Activated T-helper 2 cell treated with anti-CD3 and anti-CD28 coated beads, Interferon-gamma antibody, Interleukin-2, Interleukin-4, amounts not matched to agents 10 μg/mL and 5 μg/mL and 100 μg/mL, durations not matched to agents 14 hours and 24 hours and 36 hours (primary cell): ENCODE measurements at regions not wholly inside any gene's neighbourhood (a gene's known extent, or its start where the extent isn't known, plus 50 kb on each side); places are given as distances from the start of the nearest gene placed in this dataset.

Experiments
- DNase-seq: peaks from one replicate; pipeline ENCODE4 v3.0.0; 2021; ENCODE audit warnings: low spot score
- H3K27ac Mint-ChIP-seq: one replicate; pipeline ENCODE4 v1.8.0; 2021; ENCODE audit warnings: mixed read lengths
- H3K27me3 Mint-ChIP-seq: one replicate; pipeline ENCODE4 v1.8.0; 2021; ENCODE audit warnings: low read depth, mixed read lengths
- H3K36me3 Mint-ChIP-seq: one replicate; pipeline ENCODE4 v1.8.0; 2021; ENCODE audit warnings: low read depth, mixed read lengths
- H3K4me1 Mint-ChIP-seq: one replicate; pipeline ENCODE4 v1.8.0; 2021; ENCODE audit warnings: low read depth, mixed read lengths
- H3K4me3 Mint-ChIP-seq: one replicate; pipeline ENCODE4 v1.8.0; 2021; ENCODE audit warnings: low read depth, mild to moderate bottlenecking, moderate library complexity, mixed read lengths
- H3K9me3 Mint-ChIP-seq: one replicate; pipeline ENCODE4 v1.8.0; 2021; ENCODE audit warnings: mixed read lengths
- intact Hi-C: fragments of 100-400 bp; cut with micrococcal nuclease; formaldehyde crosslinking; loops from one replicate; pipeline ENCODE4 v1.15.1; 2023

DNA sequence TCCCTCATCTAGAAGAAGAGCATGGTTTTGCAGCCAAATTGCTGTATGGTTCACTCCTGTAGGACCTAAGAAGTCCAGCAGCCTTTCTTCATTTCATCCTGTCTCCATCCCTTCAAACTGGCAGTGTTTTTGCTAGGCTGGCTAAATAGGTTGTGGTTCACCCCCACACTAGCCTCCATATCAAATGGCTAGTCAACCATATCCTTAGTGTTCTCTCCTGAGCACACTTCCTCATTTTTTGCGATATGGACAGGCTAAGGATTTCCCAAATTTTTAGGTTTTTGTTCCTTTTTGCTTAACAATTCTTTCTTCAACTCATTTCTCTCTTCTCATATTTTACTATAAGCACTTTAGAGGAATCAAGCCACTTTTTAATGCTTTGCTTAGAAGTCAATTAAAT lies 98.8 kb upstream of the NOCT start:
- no peak for DNase-seq
- H3K9me3 Mint-ChIP-seq: no peaks in the 10 kb centered on the region
- H3K36me3 Mint-ChIP-seq: no peaks in the 10 kb centered on the region
- intact Hi-C loops: no loop called here
- H3K27ac Mint-ChIP-seq: no peak overlapping the region
- H3K4me1 Mint-ChIP-seq: peaks cover 1% of the 10 kb centered on the region
- H3K4me3 Mint-ChIP-seq: no peak overlapping the region
- peaks cover 14% of the 10 kb centered on the region for H3K27me3 Mint-ChIP-seq

DNA sequence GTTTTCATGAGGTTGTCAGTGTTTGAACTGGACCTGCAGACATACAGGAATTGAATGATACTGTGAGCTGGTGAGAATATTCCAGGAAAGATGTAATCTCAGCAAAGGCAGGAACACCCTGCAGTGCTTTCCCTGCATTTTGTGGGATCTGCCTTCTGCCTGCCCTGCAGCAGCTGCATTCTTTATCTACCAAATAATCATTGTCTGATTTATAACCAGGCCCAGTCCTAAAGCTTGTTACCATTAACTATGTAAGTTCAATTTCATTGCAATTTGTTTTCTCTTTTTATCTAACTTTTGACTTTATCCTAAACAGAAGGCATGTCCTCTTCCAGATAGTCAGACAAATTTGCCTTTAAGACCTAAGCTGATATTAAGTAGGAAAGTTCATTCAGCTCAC lies 99.8 kb upstream of the NOCT start:
- intact Hi-C loops: no loop called here
- no peaks in the 10 kb centered on the region for H3K9me3 Mint-ChIP-seq
- no peak for DNase-seq
- H3K27ac Mint-ChIP-seq: no peak overlapping the region
- H3K36me3 Mint-ChIP-seq: no peaks in the 10 kb centered on the region
- peaks cover 1% of the 10 kb centered on the region for H3K4me1 Mint-ChIP-seq
- no peak overlapping the region for H3K4me3 Mint-ChIP-seq
- peaks cover 13% of the 10 kb centered on the region for H3K27me3 Mint-ChIP-seq

DNA sequence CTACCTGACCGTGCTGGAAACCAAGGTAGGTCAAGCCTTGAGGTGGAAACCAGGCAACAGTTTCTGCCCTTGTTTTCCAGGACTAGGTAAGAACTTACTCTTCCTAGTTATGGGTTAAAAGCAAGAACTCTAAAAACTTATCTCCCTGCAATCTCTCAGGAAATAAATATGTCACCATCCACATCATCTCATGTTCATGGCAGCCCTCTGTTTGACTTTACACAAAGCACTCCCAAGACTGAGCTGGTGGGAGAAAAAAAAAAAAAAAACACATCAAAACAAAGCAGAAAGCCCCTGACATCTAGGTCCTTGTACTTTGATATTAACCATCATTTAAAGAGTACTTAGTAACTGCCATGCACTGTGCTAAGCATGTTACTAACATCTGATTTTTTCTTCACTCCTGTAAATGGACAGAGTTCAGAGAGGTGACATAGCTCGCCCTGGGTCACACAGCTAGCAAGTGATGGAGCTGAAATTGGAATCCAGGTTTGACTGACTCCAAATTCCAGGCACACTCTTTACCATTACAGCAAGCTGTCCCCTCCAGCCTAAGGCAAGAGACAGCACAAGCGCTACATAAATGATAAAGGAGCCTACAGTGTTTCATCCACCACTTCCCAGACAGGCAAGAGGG lies 102.8 kb upstream of the NOCT start:
- no peaks in the 10 kb centered on the region for H3K36me3 Mint-ChIP-seq
- no peaks in the 10 kb centered on the region for H3K9me3 Mint-ChIP-seq
- H3K27me3 Mint-ChIP-seq: peaks cover 3% of the 10 kb centered on the region
- DNase-seq: no peak
- no peaks in the 10 kb centered on the region for H3K4me1 Mint-ChIP-seq
- no peak overlapping the region for H3K4me3 Mint-ChIP-seq
- intact Hi-C loops: no loop called here
- no peak overlapping the region for H3K27ac Mint-ChIP-seq

DNA sequence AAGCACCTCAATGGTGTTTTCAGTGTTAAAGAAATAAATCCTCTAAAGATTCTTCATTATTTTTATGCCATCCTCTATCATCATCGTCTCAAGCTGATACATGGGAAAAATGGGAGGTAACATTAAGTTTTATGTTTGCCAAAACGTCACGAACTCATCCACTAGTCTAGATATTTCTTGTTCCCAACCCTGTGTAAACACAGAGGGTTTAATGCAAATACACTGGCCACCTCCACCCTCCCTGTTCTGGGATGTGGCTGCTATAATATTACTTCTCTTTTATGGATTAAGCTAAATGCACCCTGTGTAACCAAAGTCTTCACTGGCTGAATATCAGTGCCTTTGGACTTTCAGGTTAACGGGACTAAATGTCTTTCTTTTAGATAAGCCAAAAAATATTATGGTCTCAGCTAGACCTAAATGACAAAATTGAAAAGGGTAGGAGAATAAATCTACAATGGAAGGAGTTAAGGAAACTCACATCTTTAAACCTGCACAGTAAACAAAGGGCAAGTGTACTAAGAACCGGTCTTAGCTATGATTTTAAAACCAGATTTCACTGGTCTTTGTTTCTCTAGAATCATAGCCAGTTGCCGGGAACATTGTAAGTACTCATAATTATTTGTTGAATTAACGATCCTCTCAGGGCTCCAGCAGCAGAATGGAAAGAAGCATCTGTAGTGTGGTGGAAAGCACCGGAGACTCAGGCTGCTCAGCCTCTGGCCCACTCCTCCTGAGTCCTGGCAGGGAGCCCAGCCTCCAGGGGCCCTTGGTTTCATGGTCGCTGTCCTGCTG lies 103.5 kb upstream of the NOCT start:
- intact Hi-C loops: no loop called here
- DNase-seq: no peak
- no peak overlapping the region for H3K4me3 Mint-ChIP-seq

DNA sequence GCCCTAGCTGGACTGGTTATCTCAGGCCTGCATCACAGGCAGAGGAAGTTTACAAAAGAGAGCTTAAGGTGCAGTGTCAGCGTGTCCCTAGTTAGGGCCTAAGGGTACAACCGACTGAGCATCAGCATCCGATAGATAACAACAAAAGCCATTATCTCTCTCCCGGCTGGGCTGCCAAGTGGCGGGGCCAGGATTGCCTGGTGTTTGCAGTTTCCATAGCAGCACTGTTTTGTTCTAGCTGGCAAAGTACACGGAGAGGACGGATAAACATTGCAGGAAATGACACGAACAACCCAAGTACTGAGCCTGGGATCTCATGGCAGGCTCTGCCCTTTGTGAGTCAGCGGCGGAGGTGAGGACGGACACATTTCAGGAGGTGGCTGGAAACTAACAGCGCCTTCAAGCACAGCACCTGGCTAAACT lies 104.7 kb upstream of the NOCT start:
- DNase-seq: no peak
- intact Hi-C loops: no loop called here
- Mint-ChIP-seq H3K4me1 (no peaks in the 10 kb centered on the region), H3K36me3 (no peaks in the 10 kb centered on the region), H3K4me3 (no peak overlapping the region), H3K9me3 (no peaks in the 10 kb centered on the region), H3K27ac (no peak overlapping the region), H3K27me3 (peaks cover 3% of the 10 kb centered on the region)

More for the DNA sequence above, 103.5 kb upstream of the NOCT start:
- H3K4me1 Mint-ChIP-seq: no peaks in the 10 kb centered on the region
- no peaks in the 10 kb centered on the region for H3K9me3 Mint-ChIP-seq
- H3K27me3 Mint-ChIP-seq: peaks cover 3% of the 10 kb centered on the region
- H3K36me3 Mint-ChIP-seq: no peaks in the 10 kb centered on the region
- H3K27ac Mint-ChIP-seq: no peak overlapping the region

DNA sequence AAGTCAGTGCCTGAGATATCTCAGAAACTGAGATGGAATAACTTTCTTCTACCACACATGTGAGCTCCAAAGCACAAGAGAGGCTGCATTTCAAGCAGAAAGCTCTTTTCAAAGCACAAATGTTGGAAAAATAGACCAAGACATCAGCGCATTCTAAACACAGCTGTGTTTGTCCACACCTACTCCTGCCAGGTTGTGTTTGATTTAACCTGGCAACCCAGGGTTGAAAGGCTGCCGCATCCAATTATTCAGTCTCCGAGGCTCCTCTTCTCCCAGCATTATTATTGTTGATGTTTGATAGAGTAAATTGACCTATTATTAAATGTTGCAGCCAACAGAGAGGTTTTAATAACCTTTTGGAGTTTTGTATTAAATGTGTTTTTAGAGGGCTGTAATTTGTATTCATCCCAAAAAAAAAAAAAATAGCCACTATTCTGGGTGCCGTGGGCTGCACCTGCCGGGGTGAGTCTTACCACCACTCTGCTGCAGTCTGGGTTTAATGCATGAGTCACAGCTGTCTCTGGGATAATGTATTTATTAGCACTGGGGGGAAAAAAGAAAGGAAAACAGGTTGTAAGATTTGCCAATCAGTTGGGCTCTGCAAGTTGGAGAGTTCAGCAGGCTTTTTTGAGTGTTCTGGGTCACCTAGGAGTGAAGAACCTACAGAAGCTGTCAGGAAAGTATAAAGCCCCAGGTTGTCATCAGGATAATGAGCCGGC lies 105.2 kb upstream of the NOCT start:
- Mint-ChIP-seq H3K27me3 (peaks cover 3% of the 10 kb centered on the region), H3K9me3 (no peaks in the 10 kb centered on the region), H3K4me1 (no peaks in the 10 kb centered on the region), H3K27ac (no peak overlapping the region), H3K36me3 (no peaks in the 10 kb centered on the region), H3K4me3 (no peak overlapping the region)
- intact Hi-C loops: no loop called here
- no peak for DNase-seq

DNA sequence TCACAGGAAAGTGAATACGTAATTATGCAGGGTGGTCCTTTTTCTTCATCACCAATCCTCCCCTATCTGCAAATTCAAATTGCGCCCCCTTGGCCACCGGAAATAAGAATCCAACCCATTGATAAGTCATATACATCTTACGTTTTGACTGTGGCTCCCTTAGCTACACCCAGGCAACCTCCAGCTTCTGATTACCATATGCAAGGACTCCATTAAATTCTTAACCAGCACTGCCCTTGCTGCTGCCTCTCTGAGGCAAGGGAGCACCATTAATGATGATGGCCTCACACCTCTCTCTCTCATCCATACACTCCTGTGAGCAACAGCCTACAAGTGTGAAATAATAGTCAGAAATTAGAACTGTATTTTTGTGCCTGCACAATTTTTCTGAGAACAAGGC lies 106.0 kb upstream of the NOCT start:
- intact Hi-C loops: no loop called here
- Mint-ChIP-seq H3K36me3 (no peaks in the 10 kb centered on the region), H3K4me3 (no peak overlapping the region), H3K4me1 (no peaks in the 10 kb centered on the region), H3K27ac (no peak overlapping the region), H3K27me3 (peaks cover 4% of the 10 kb centered on the region), H3K9me3 (no peaks in the 10 kb centered on the region)
- no peak for DNase-seq

DNA sequence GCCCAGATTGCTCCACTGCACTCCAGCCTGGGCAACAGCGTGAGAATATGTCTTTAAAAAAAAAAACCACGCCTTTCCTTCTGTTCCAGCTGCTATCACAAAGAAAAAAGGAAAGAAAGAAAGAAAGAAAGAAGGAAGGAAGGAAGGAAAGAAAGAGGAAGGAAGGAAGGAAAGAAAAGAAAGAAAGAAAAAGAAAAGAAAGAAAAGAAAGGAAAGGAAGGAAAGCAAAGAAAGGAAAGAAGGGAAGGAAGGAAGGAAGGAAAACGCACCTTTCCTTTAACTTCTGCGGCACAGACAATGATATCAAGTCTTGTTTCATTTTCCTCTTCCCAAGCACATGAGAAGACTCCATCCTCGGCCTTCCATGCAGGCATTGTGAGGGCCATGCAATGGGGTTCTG lies 107.4 kb upstream of the NOCT start:
- Mint-ChIP-seq H3K36me3 (no peaks in the 10 kb centered on the region), H3K27me3 (peaks cover 4% of the 10 kb centered on the region), H3K4me3 (no peak overlapping the region), H3K4me1 (no peaks in the 10 kb centered on the region), H3K27ac (no peak overlapping the region), H3K9me3 (no peaks in the 10 kb centered on the region)
- intact Hi-C loops: no loop called here
- DNase-seq: no peak

DNA sequence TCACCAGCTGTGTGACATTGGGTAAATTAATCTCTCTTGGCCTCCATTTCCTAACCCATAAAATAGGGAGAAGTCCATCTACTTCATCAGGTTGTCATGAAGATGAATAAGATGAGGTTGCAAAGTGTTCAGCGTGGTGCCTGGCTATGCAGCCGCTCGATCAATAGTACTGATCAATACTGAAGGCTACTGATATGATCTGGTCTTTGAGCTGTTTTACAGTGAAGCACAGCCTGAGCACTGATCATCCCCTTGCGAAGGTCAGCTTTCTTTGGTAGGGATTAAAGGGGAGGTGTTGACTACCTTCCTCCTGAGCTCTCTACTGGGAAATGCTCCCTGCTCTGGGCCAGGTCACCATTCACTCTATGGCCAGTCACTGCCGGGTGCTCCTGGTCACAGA lies 108.4 kb upstream of the NOCT start:
- Mint-ChIP-seq H3K4me3 (no peak overlapping the region), H3K4me1 (no peaks in the 10 kb centered on the region), H3K27me3 (peaks cover 4% of the 10 kb centered on the region), H3K9me3 (no peaks in the 10 kb centered on the region), H3K27ac (no peak overlapping the region), H3K36me3 (no peaks in the 10 kb centered on the region)
- intact Hi-C loops: no loop called here
- DNase-seq: no peak

DNA sequence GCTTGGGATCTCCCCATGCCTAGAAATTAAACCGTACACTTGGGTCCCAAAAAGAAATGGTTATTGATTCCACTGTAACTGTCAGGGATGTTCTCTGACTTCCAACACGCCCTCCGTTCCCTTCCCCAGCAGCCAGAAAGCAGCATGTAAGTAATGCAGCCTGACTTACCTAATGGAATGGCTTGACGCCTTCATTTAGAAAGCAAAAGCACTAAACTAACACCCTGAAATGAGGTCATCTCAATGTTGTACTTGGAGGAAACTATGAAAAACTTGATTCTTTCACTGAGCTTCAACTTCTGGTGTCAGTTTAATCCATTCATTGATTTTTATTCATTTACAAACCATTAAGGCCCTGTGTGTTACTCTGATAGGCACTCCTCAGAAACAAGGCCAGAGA lies 110.8 kb upstream of the NOCT start:
- DNase-seq: no peak
- no peaks in the 10 kb centered on the region for H3K4me1 Mint-ChIP-seq
- H3K4me3 Mint-ChIP-seq: no peak overlapping the region
- peaks cover 7% of the 10 kb centered on the region for H3K27me3 Mint-ChIP-seq
- H3K36me3 Mint-ChIP-seq: no peaks in the 10 kb centered on the region
- H3K27ac Mint-ChIP-seq: no peak overlapping the region
- intact Hi-C loops: no loop called here
- no peaks in the 10 kb centered on the region for H3K9me3 Mint-ChIP-seq

DNA sequence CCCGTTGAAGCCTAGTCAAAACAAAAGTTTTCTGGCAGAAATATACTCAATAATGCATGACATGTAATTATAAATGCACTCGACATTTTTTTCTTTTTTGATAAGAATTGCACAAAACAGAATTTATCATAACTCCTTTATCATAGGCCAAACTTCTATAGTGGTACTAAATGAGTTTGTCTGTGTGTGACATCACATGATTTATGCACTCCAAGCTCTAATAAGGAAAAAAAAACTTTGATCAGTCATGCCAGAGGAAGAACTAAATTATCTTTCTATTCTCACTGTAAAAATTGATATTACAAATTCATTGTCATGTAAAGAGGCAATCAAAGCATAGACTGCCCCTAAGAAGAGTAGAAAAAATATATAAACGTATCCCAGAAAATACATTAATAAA lies 112.4 kb upstream of the NOCT start:
- no peak overlapping the region for H3K4me3 Mint-ChIP-seq
- H3K27ac Mint-ChIP-seq: no peak overlapping the region
- no peaks in the 10 kb centered on the region for H3K4me1 Mint-ChIP-seq
- H3K36me3 Mint-ChIP-seq: no peaks in the 10 kb centered on the region
- H3K9me3 Mint-ChIP-seq: no peaks in the 10 kb centered on the region
- no peak for DNase-seq
- peaks cover 4% of the 10 kb centered on the region for H3K27me3 Mint-ChIP-seq
- intact Hi-C loops: no loop called here

DNA sequence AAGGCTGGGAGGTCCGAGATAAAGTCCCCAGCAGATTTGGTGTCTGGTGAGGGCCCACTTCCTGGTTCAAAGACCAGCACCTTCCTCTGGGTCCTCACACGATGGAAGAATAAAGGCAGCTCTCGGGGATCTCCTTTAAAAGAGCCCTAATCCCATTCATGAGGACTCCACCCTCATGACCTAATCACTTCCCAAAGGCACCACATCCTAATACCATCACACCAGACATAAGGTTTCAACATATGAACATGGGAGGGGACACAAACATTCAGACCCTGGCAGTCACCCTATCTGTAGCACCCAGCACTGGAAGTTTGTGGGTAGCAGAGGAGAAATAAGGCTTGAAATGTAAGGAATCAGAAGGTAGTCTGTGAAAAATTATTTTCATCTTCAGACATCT lies 112.9 kb upstream of the NOCT start:
- H3K4me3 Mint-ChIP-seq: no peak overlapping the region
- H3K9me3 Mint-ChIP-seq: no peaks in the 10 kb centered on the region
- H3K4me1 Mint-ChIP-seq: peaks cover 4% of the 10 kb centered on the region
- no peak for DNase-seq
- intact Hi-C loops: no loop called here
- H3K36me3 Mint-ChIP-seq: no peaks in the 10 kb centered on the region
- H3K27me3 Mint-ChIP-seq: peaks cover 4% of the 10 kb centered on the region
- H3K27ac Mint-ChIP-seq: no peak overlapping the region

DNA sequence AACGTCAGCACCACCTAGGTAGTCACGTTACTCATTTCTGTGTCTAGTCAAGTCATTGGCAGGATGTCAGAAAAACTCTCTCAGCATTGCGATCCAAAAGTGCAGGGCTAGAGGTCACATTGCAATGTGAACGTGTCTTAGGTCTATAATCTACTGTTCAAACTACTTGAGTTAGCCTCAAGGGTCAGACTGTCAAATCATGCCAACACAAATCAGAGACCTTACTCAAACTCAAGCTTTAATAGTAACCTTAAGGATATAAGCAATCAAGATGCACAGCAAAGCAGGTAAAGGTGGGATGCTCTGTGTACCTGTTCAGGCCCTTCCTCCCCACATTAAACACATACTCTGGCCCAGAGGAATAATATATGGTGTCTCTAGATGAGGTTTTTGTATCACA lies 114.4 kb upstream of the NOCT start:
- H3K27me3 Mint-ChIP-seq: peaks cover 4% of the 10 kb centered on the region
- H3K4me3 Mint-ChIP-seq: no peak overlapping the region
- H3K9me3 Mint-ChIP-seq: no peaks in the 10 kb centered on the region
- no peak overlapping the region for H3K27ac Mint-ChIP-seq
- intact Hi-C loops: no loop called here
- no peaks in the 10 kb centered on the region for H3K36me3 Mint-ChIP-seq
- no peak for DNase-seq
- peaks cover 7% of the 10 kb centered on the region for H3K4me1 Mint-ChIP-seq
